Neural crest cell (in vitro differentiated cells): ENCODE measurements at regions not wholly inside any gene's neighbourhood (a gene's known extent, or its start where the extent isn't known, plus 50 kb on each side); places are given as distances from the start of the nearest gene placed in this dataset.
A peak's percentile ranks its signal among the peaks of the same experiment; 100 is the strongest.

ENCODE experiments used
- DNase-seq: peaks from one replicate; pipeline ENCODE4 v3.0.0; 2021; ENCODE audit warnings: low read depth, mixed read lengths, low spot score
- H3K27ac Mint-ChIP-seq: one replicate; pipeline ENCODE4 v1.8.0; 2021; ENCODE audit warnings: mild to moderate bottlenecking, mixed read lengths; ENCODE audit not compliant: unreplicated experiment
- H3K27me3 Mint-ChIP-seq: 2 replicates; pipeline ENCODE4 v1.8.0; 2021; ENCODE audit warnings: low read depth, mild to moderate bottlenecking, mixed read lengths
- H3K36me3 Mint-ChIP-seq: 2 replicates; pipeline ENCODE4 v1.8.0; 2021; ENCODE audit warnings: low read depth, mild to moderate bottlenecking, mixed read lengths
- H3K4me1 Mint-ChIP-seq: 2 replicates; pipeline ENCODE4 v1.8.0; 2021; ENCODE audit warnings: mixed read lengths
- H3K4me3 Mint-ChIP-seq: one replicate; pipeline ENCODE4 v1.8.0; 2021; ENCODE audit warnings: mild to moderate bottlenecking, mixed read lengths
- H3K9me3 Mint-ChIP-seq: 2 replicates; pipeline ENCODE4 v1.8.0; 2021; ENCODE audit warnings: mixed read lengths
- CTCF ChIP-seq: fragments of 200-600 bp; sonication (generic); conservative IDR thresholded peaks from 2 replicates; pipeline ENCODE4 v1.5.0; 2021; ENCODE audit warnings: antibody characterized with exemption, mild to moderate bottlenecking

- Mint-ChIP-seq H3K36me3 (no peaks in the 10 kb centered on the region), H3K4me3 (no peak overlapping the region), H3K4me1 (peaks cover 4% of the 10 kb centered on the region), H3K9me3 (no peaks in the 10 kb centered on the region), H3K27ac (no peak overlapping the region), H3K27me3 (no peaks in the 10 kb centered on the region)
- TF ChIP-seq CTCF, result no peak
- no peak for DNase-seq
Observed at GRCh38 chr18:21177822-21178221, 64.2 kb upstream of the GREB1L start.

- Mint-ChIP-seq H3K27ac (no peak overlapping the region), H3K4me1 (no peaks in the 10 kb centered on the region), H3K4me3 (no peak overlapping the region), H3K27me3 (no peaks in the 10 kb centered on the region), H3K9me3 (no peaks in the 10 kb centered on the region), H3K36me3 (no peaks in the 10 kb centered on the region)
- DNase-seq, result peak; percentile 70
- peak; percentile 83 for TF ChIP-seq CTCF
Observed at GRCh38 chr18:21179590-21180220, 62.3 kb upstream of the GREB1L start.

GRCh38 chr18:21180588-21180987 is 61.4 kb upstream of the GREB1L start:
- Mint-ChIP-seq H3K27ac (no peak overlapping the region), H3K9me3 (no peaks in the 10 kb centered on the region), H3K4me3 (no peak overlapping the region), H3K27me3 (no peaks in the 10 kb centered on the region), H3K4me1 (no peaks in the 10 kb centered on the region), H3K36me3 (no peaks in the 10 kb centered on the region)
- no peak for DNase-seq
- TF ChIP-seq CTCF, result no peak

- Mint-ChIP-seq H3K4me3 (no peak overlapping the region), H3K9me3 (no peaks in the 10 kb centered on the region), H3K27me3 (no peaks in the 10 kb centered on the region), H3K36me3 (no peaks in the 10 kb centered on the region), H3K4me1 (no peaks in the 10 kb centered on the region), H3K27ac (no peak overlapping the region)
- no peak for DNase-seq
- TF ChIP-seq CTCF, result no peak
Observed at GRCh38 chr18:21181766-21182165, 60.3 kb upstream of the GREB1L start.

GRCh38 chr18:21183670-21184069 is 58.4 kb upstream of the GREB1L start:
- Mint-ChIP-seq H3K27me3 (no peaks in the 10 kb centered on the region), H3K9me3 (no peaks in the 10 kb centered on the region), H3K36me3 (no peaks in the 10 kb centered on the region), H3K4me1 (no peaks in the 10 kb centered on the region), H3K4me3 (no peak overlapping the region), H3K27ac (no peak overlapping the region)
- no peak for TF ChIP-seq CTCF
- no peak for DNase-seq
